ENCODE measurements at regions not wholly inside any gene's neighbourhood (a gene's known extent, or its start where the extent isn't known, plus 50 kb on each side); places are given as distances from the start of the nearest gene placed in this dataset.

DNA sequence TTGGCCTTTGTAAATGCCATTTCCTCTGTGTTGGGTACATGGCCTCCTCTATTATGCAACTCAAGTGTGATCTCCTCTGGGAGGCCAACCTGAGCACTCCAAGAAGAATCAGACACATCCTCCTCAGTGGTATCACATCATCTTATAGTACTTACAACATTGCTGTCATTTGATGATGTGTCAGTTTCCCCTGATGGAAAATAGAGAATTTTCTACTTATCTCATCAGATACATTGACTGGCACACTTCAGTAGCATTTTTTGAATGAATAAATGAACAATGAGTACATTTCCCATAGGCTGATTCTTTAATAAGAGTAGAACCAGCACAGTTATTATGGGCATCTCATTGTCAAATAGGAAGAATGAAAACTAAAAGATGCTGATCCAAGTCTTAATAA is 86.6 kb upstream of the NXPH2 start:
- no peaks in the 10 kb centered on the region for H3K36me3 ChIP-seq (ENCODE audit: control insufficient read depth, insufficient read depth, low read length)
- H3K27me3 ChIP-seq (ENCODE audit: control insufficient read depth, insufficient read depth, low read length) = no peaks in the 10 kb centered on the region
- no peak for DNase-seq (ENCODE audit: low read depth)
- CTCF ChIA-PET = interaction anchor here (0.7 kb wide), 1 partner anchor 21 kb away, joined by 3 read pairs; no protein-coding TSS in a partner anchor
- POLR2A ChIA-PET = no interaction called here
- H3K4me3 ChIP-seq (ENCODE audit: low read depth, low read length) = no peak overlapping the region
- no peak for TF ChIP-seq CTCF (IDR thresholded peaks at IDR 0.05; ENCODE audit: insufficient read depth, low read depth, low read length)

GRCh38 chr2:138853761-138854160 is 73.6 kb upstream of the NXPH2 start:
- no peak for TF ChIP-seq CTCF (IDR thresholded peaks at IDR 0.05; ENCODE audit: insufficient read depth, low read depth, low read length)
- no peak overlapping the region for H3K4me3 ChIP-seq (ENCODE audit: low read depth, low read length)
- H3K27me3 ChIP-seq (ENCODE audit: control insufficient read depth, insufficient read depth, low read length) = no peaks in the 10 kb centered on the region
- DNase-seq (ENCODE audit: low read depth) = no peak
- POLR2A ChIA-PET = no interaction called here
- no peaks in the 10 kb centered on the region for H3K36me3 ChIP-seq (ENCODE audit: control insufficient read depth, insufficient read depth, low read length)
- CTCF ChIA-PET = no interaction called here

DNA sequence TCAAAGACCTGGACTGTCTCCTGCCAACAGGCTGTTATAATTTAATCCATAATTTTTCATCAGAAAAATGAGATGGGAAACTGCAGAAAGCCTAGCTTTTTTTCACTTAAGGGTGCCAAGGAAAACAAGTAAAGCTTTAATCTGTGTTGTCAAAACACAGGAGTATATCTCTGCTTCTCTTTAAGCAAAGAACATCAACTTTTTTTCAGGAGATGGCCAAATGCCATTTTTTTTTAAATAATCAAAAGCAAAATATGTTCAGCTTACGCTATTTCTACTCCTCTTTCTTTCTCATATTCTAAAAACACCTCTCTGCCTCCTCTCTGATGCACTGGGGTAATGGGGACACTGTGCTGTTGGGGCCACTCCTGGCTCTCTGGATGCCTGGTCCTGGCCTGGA is 73.1 kb upstream of the NXPH2 start:
- H3K27me3 ChIP-seq (ENCODE audit: control insufficient read depth, insufficient read depth, low read length) = no peaks in the 10 kb centered on the region
- no peak overlapping the region for H3K4me3 ChIP-seq (ENCODE audit: low read depth, low read length)
- H3K36me3 ChIP-seq (ENCODE audit: control insufficient read depth, insufficient read depth, low read length) = no peaks in the 10 kb centered on the region
- POLR2A ChIA-PET = no interaction called here
- no peak for TF ChIP-seq CTCF (IDR thresholded peaks at IDR 0.05; ENCODE audit: insufficient read depth, low read depth, low read length)
- no peak for DNase-seq (ENCODE audit: low read depth)
- CTCF ChIA-PET = no interaction called here

GRCh38 chr2:138846216-138846821 is 66.1 kb upstream of the NXPH2 start:
- no peak for DNase-seq (ENCODE audit: low read depth)
- Histone ChIP-seq H3K4me3 (ENCODE audit: low read depth, low read length) (no peak overlapping the region), H3K27me3 (ENCODE audit: control insufficient read depth, insufficient read depth, low read length) (no peaks in the 10 kb centered on the region), H3K36me3 (ENCODE audit: control insufficient read depth, insufficient read depth, low read length) (no peaks in the 10 kb centered on the region)
- POLR2A ChIA-PET = no interaction called here
- peak; percentile 55 for TF ChIP-seq CTCF (IDR thresholded peaks at IDR 0.05; ENCODE audit: insufficient read depth, low read depth, low read length)
- CTCF ChIA-PET = interaction anchor here (0.6 to 1.9 kb wide), 4 partner anchors 11 to 969 kb away, joined by 3 to 9 read pairs (median 4); no protein-coding TSS in a partner anchor

DNA sequence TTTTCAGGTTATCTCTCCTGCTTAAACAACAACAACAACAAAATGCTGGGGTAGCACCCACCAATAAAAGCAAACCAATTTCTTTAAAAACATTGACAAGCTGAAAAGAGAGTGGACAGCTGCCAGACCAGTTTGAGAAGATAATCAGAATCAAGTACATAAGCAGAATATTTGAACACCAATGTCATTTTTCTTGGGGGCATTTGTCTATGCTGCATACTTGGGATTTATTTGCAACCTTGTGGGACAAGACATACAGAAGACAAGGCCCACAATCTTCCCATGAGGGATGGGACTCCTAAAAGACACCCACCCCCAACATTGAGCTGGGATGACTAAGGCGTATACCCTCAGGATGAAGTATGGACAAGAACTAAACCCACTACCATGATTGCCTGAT is 62.2 kb upstream of the NXPH2 start:
- Histone ChIP-seq H3K4me3 (ENCODE audit: low read depth, low read length) (no peak overlapping the region), H3K36me3 (ENCODE audit: control insufficient read depth, insufficient read depth, low read length) (no peaks in the 10 kb centered on the region), H3K27me3 (ENCODE audit: control insufficient read depth, insufficient read depth, low read length) (no peaks in the 10 kb centered on the region)
- TF ChIP-seq CTCF (IDR thresholded peaks at IDR 0.05; ENCODE audit: insufficient read depth, low read depth, low read length) = no peak
- ChIA-PET POLR2A (no interaction called here), CTCF (interaction anchor here (0.8 kb wide), 1 partner anchor 10 kb away, joined by 3 read pairs; no protein-coding TSS in a partner anchor)
- no peak for DNase-seq (ENCODE audit: low read depth)

Measured in BJ (cell line).